ENCODE measurements at regions not wholly inside any gene's neighbourhood (a gene's known extent, or its start where the extent isn't known, plus 50 kb on each side); places are given as distances from the start of the nearest gene placed in this dataset.

GRCh38 chr5:92951746-92952145, 629.3 kb downstream of the NR2F1-AS1 start:
- in situ Hi-C loops (cut with HindIII; ENCODE audit: low sequenced_read_pairs): no loop called here
- no peak for DNase-seq (ENCODE audit: low read depth, low spot score)
- no peak overlapping the region for H3K4me3 ChIP-seq (ENCODE audit: low read depth, low read length)
- TF ChIP-seq CTCF (IDR thresholded peaks at IDR 0.05; ENCODE audit: low read depth, low read length): no peak

- no peak for DNase-seq (ENCODE audit: low read depth, low spot score)
- TF ChIP-seq CTCF (IDR thresholded peaks at IDR 0.05; ENCODE audit: low read depth, low read length): no peak
- in situ Hi-C loops (cut with HindIII; ENCODE audit: low sequenced_read_pairs): no loop called here
- no peak overlapping the region for H3K4me3 ChIP-seq (ENCODE audit: low read depth, low read length)
These were observed 634.5 kb downstream of the NR2F1-AS1 start for GRCh38 chr5:92946546-92946945.

- no peak for TF ChIP-seq CTCF (IDR thresholded peaks at IDR 0.05; ENCODE audit: low read depth, low read length)
- no peak overlapping the region for H3K4me3 ChIP-seq (ENCODE audit: low read depth, low read length)
- in situ Hi-C loops (cut with HindIII; ENCODE audit: low sequenced_read_pairs): no loop called here
- peak; percentile 74 for DNase-seq (ENCODE audit: low read depth, low spot score)
These were observed 635.4 kb downstream of the NR2F1-AS1 start for GRCh38 chr5:92945605-92946097.

- DNase-seq (ENCODE audit: low read depth, low spot score): peak; percentile 89
- no peak overlapping the region for H3K4me3 ChIP-seq (ENCODE audit: low read depth, low read length)
- no peak for TF ChIP-seq CTCF (IDR thresholded peaks at IDR 0.05; ENCODE audit: low read depth, low read length)
- in situ Hi-C loops (cut with HindIII; ENCODE audit: low sequenced_read_pairs): no loop called here
These were observed 636.0 kb downstream of the NR2F1-AS1 start for GRCh38 chr5:92944903-92945604.

GRCh38 chr5:92944337-92944736, 636.7 kb downstream of the NR2F1-AS1 start:
- in situ Hi-C loops (cut with HindIII; ENCODE audit: low sequenced_read_pairs): no loop called here
- no peak for TF ChIP-seq CTCF (IDR thresholded peaks at IDR 0.05; ENCODE audit: low read depth, low read length)
- DNase-seq (ENCODE audit: low read depth, low spot score): no peak

GRCh38 chr5:92942762-92943161, 638.3 kb downstream of the NR2F1-AS1 start:
- in situ Hi-C loops (cut with HindIII; ENCODE audit: low sequenced_read_pairs): no loop called here
- no peak for DNase-seq (ENCODE audit: low read depth, low spot score)
- TF ChIP-seq CTCF (IDR thresholded peaks at IDR 0.05; ENCODE audit: low read depth, low read length): no peak
- no peak overlapping the region for H3K4me3 ChIP-seq (ENCODE audit: low read depth, low read length)

More at GRCh38 chr5:92944337-92944736, 636.7 kb downstream of the NR2F1-AS1 start:
- no peak overlapping the region for H3K4me3 ChIP-seq (ENCODE audit: low read depth, low read length)
